Urinary bladder (tissue), 3 donors: ENCODE measurements at regions not wholly inside any gene's neighbourhood (a gene's known extent, or its start where the extent isn't known, plus 50 kb on each side); places are given as distances from the start of the nearest gene placed in this dataset.

Source experiments
- DNase-seq: peaks from one replicate; pipeline ENCODE4 v3.0.0-alpha.2; 2015; ENCODE audit errors: extremely low spot score
- H3K27ac ChIP-seq: one replicate; pipeline ENCODE4 v1.5.1; 2013; ENCODE audit warnings: low read depth, mild to moderate bottlenecking, moderate library complexity
- H3K36me3 ChIP-seq: one replicate; pipeline ENCODE4 v1.6.1; 2013; ENCODE audit warnings: mild to moderate bottlenecking, moderate library complexity; ENCODE audit not compliant: insufficient read depth
- H3K4me1 ChIP-seq: one replicate; pipeline ENCODE4 v1.6.1; 2013; ENCODE audit warnings: mild to moderate bottlenecking, moderate library complexity; ENCODE audit not compliant: insufficient read depth
- H3K4me3 ChIP-seq: one replicate; pipeline ENCODE4 v1.5.1; 2013; ENCODE audit warnings: low read depth, low read length
- WGBS: extraction: QIAGEN DNeasy Blood & Tissue Kit; methylation state at CpG from one replicate; pipeline ENCODE4 v1.1.7; 2013; 5-methylcytosine and 5-hydroxymethylcytosine counted together
- donor health status: healthy with polysubstance abuse.
- donor health status: healthy.

- Histone ChIP-seq H3K27ac (no peak overlapping the region), H3K4me3 (no peak overlapping the region), H3K4me1 (no peaks in the 10 kb centered on the region), H3K36me3 (no peaks in the 10 kb centered on the region)
- DNase-seq = no peak
- WGBS = 81% methylated on average over 14 of the region's 14 CpGs
Observed at GRCh38 chr10:131631619-131632018, 269.2 kb upstream of the PPP2R2D start.

DNA sequence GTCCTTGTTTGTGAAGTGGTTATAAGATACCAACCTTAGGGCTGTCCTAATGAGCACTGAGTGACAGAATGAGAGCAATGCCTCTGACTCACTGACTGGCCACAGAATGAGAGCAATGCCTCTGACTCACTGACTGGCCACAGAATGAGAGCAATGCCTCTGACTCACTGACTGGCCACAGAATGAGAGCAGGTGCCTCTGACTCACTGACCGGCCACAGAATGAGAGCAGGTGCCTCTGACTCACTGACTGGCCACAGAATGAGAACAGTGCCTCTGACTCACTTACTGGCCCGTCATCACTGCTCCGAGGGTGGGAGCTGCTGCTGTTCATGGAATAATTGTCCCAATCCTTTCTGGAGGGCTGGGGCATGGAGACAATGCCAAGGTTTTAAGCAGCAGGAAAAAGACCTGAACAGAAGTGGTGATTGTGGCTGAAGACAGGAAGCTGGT, 265.2 kb upstream of the PPP2R2D start:
- 59% methylated on average over 3 of the region's 3 CpGs for WGBS
- H3K4me1 ChIP-seq = no peaks in the 10 kb centered on the region
- H3K4me3 ChIP-seq = no peak overlapping the region
- H3K27ac ChIP-seq = no peak overlapping the region
- no peaks in the 10 kb centered on the region for H3K36me3 ChIP-seq
- no peak for DNase-seq

DNA sequence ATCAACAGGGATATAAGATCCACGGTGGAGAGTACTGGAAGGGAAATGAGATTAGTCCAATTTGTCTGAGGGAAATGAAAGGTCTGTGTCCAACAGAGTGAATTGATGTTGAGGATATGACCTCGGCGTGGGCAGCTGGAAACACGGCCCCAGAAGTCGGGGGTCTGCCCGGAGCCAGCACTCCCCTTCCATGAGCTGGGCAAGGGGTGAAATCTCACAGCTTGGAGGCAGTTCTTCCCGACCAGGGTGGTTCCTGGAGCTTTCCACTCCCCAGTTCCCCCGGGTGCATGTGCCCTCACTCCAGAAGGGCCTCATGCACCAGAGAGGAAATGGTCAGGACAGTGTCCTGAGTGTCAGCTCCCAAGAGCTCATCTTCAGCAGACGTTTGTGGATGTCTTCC, 264.7 kb upstream of the PPP2R2D start:
- no peak for DNase-seq
- Histone ChIP-seq H3K4me3 (no peak overlapping the region), H3K4me1 (no peaks in the 10 kb centered on the region), H3K27ac (no peak overlapping the region), H3K36me3 (no peaks in the 10 kb centered on the region)
- WGBS = 65% methylated on average over 9 of the region's 9 CpGs

- H3K36me3 ChIP-seq = no peaks in the 10 kb centered on the region
- H3K4me3 ChIP-seq = no peak overlapping the region
- H3K4me1 ChIP-seq = no peaks in the 10 kb centered on the region
- DNase-seq = no peak
- no peak overlapping the region for H3K27ac ChIP-seq
- WGBS = 81% methylated on average over 23 of the region's 23 CpGs
Observed at GRCh38 chr10:131636841-131637724, 263.7 kb upstream of the PPP2R2D start.

DNA sequence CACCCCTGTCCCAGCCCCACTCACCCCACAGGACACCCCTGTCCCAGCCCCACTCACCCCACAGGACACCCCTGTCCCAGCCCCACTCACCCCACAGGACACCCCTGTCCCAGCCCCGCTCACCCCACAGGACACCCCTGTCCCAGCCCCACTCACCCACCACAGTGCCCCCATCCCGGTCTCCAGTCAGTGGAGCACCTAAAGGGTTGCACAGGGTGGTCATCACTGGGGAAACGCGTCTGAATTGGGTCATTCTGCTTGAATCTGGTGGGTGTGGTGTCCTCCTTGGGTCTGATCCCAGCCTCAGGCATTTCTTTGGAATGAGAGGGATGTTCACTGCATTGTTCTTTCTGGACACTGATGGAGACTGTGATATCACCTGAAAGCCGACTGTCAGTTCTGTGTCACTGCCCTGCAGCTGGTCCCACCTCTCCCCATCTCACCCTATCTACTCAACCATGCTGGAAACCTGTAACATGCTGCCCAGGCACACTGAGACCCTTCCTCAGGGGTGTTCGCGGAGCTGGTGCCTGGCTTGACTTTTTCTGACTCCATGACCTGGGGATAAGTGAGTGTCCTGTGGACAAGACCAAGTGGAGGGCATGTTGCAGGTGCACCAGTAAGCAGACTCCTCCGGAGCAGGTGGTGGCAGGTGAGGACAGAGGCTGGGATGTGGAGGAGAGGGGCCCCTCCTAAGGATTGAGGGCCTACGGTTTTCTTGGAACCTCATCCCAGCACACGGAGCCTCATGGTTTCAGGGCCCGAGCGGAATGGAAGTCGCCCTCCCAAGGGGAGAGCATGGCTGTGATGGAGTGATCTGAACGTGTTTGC, 262.5 kb upstream of the PPP2R2D start:
- WGBS = 82% methylated on average over 14 of the region's 14 CpGs

GRCh38 chr10:131638880-131639278, 261.9 kb upstream of the PPP2R2D start:
- no peaks in the 10 kb centered on the region for H3K4me1 ChIP-seq
- DNase-seq = no peak
- H3K36me3 ChIP-seq = no peaks in the 10 kb centered on the region
- WGBS = 84% methylated on average over 4 of the region's 4 CpGs
- no peak overlapping the region for H3K4me3 ChIP-seq
- no peak overlapping the region for H3K27ac ChIP-seq

More for the DNA sequence above, 262.5 kb upstream of the PPP2R2D start:
- H3K27ac ChIP-seq = no peak overlapping the region
- H3K36me3 ChIP-seq = no peaks in the 10 kb centered on the region
- DNase-seq = no peak
- no peaks in the 10 kb centered on the region for H3K4me1 ChIP-seq
- no peak overlapping the region for H3K4me3 ChIP-seq

DNA sequence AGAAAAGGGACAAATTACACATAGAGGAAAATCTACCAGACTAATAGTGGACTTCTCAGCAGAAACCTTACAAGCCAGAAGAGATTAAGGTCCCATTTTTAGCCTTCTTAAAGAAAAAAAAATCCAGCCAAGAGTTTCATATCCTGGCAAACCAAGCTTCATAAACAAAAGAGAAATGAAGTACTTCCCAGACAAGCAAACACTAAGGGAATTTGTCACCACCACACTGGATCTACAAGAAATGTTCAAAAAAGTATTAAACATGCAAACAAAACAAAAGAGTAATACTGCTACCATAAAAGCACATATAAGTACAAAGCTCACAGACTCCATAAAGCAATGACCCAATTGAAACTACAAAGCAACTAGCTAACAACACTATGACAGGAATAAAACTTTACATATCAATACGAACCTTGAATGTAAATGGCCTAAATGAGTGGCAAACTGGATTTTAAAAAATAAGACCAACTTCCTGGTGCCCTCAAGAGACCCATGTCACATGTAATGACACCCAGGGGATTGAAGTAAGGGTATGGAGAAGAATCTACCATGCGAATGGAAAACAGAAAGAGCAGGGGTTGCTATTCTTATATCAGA, 260.7 kb upstream of the PPP2R2D start:
- 42% methylated on average over 2 of the region's 2 CpGs for WGBS
- no peak for DNase-seq
- no peak overlapping the region for H3K4me3 ChIP-seq
- H3K4me1 ChIP-seq = no peaks in the 10 kb centered on the region
- H3K27ac ChIP-seq = no peak overlapping the region
- no peaks in the 10 kb centered on the region for H3K36me3 ChIP-seq

GRCh38 chr10:131641231-131641630, 259.6 kb upstream of the PPP2R2D start:
- Histone ChIP-seq H3K4me1 (no peaks in the 10 kb centered on the region), H3K4me3 (no peak overlapping the region), H3K27ac (no peak overlapping the region), H3K36me3 (no peaks in the 10 kb centered on the region)
- WGBS = 56% methylated on average over 4 of the region's 4 CpGs
- DNase-seq = no peak

DNA sequence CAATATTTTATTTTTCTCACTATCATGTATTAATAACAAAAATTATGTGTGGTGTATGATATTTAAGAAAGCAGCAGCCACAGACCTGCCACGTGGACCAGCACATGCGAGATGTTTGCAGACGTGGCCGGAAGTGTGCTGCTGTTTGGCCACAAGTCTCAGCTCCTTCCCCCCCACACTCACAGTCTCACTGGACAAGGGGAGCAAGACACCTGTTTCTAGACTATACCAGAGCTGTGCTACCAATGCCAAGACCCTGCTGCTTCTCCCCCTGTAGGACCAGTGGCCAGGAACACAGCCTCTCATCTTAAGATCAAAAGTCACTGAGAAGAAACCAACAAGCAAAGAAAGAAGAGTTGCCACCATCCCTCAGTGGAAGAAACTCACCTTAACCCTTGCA, 258.9 kb upstream of the PPP2R2D start:
- Histone ChIP-seq H3K4me1 (no peaks in the 10 kb centered on the region), H3K27ac (no peak overlapping the region), H3K4me3 (no peak overlapping the region), H3K36me3 (no peaks in the 10 kb centered on the region)
- no peak for DNase-seq
- WGBS = 69% methylated on average over 4 of the region's 4 CpGs

DNA sequence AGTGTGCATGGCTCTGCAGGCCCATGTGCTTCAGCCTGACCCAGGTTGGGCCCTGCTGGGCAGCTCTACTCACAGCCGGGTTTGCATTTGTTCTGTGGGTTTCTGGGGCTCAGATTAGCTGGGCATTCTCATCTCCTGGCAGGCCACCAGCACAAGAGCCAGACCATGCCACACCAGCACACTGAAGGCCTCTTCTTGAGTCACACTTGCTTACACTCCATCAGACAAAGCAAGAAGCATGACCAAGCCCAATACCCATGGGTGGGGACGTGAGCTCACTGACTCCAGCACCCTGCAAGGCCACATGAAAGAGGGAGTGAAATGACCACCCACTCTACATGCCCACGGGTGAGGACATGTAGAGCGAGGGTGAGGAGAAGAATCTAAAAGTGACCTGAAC, 257.8 kb upstream of the PPP2R2D start:
- WGBS = 68% methylated on average over 4 of the region's 4 CpGs
- no peak overlapping the region for H3K27ac ChIP-seq
- no peak for DNase-seq
- H3K36me3 ChIP-seq = no peaks in the 10 kb centered on the region
- H3K4me3 ChIP-seq = no peak overlapping the region
- H3K4me1 ChIP-seq = no peaks in the 10 kb centered on the region

- Histone ChIP-seq H3K27ac (no peak overlapping the region), H3K4me1 (no peaks in the 10 kb centered on the region), H3K4me3 (no peak overlapping the region), H3K36me3 (no peaks in the 10 kb centered on the region)
- no peak for DNase-seq
- 59% methylated on average over 14 of the region's 14 CpGs for WGBS
Observed at GRCh38 chr10:131644289-131644688, 256.5 kb upstream of the PPP2R2D start.

- no peak for DNase-seq
- WGBS = 81% methylated on average over 12 of the region's 12 CpGs
Observed at GRCh38 chr10:131644864-131645658, 255.7 kb upstream of the PPP2R2D start.

DNA sequence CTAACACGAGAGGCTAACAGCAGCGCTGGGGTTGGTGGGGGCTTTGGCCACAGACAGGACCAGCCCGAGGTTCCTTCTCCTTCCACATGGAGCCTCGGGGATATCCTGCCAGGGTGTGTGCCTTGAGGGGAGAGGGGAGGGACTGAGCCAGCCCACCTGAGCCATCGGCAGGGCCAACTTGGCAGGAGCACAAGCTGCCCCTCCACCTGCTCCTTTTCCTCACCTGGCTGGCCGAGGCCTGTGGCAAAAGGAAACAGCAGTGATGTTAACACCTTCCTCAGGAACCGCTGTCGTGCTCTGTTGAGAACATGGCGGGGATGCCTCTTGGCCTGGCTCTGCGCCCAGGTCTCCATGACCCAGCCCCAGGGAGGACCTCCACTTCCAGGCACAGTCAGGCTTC, 255.1 kb upstream of the PPP2R2D start:
- Histone ChIP-seq H3K4me3 (no peak overlapping the region), H3K36me3 (no peaks in the 10 kb centered on the region), H3K4me1 (no peaks in the 10 kb centered on the region), H3K27ac (no peak overlapping the region)
- DNase-seq = no peak
- WGBS = 89% methylated on average over 10 of the region's 10 CpGs

More at GRCh38 chr10:131644864-131645658, 255.7 kb upstream of the PPP2R2D start:
- Histone ChIP-seq H3K27ac (no peak overlapping the region), H3K36me3 (no peaks in the 10 kb centered on the region), H3K4me3 (no peak overlapping the region), H3K4me1 (no peaks in the 10 kb centered on the region)
